H1 (cell line): ENCODE measurements at regions not wholly inside any gene's neighbourhood (a gene's known extent, or its start where the extent isn't known, plus 50 kb on each side); places are given as distances from the start of the nearest gene placed in this dataset.

Source experiments
- CTCF ChIA-PET: fragments of 300-600 bp; sonication (Branson Sonifier 250); formaldehyde crosslinking; loops from one replicate; lab custom pipeline; 2021; ENCODE audit not compliant: partially characterized antibody; lab: Charles Lee
- POLR2A ChIA-PET: fragments of 300-600 bp; sonication (Branson Sonifier 250); formaldehyde crosslinking; loops from one replicate; lab custom pipeline; 2021; ENCODE audit warnings: inconsistent platforms; ENCODE audit not compliant: partially characterized antibody; lab: Charles Lee
- DNase-seq, 2 experiments: peaks; one replicate each; pipeline versions ENCODE4 v3.0.0 to v3.0.0-alpha.2; 2010 to 2022; ENCODE audit warnings: low spot score in 2 of 2, low read depth in 1 of 2, mixed read lengths in 1 of 2
- FAIRE-seq: peaks from 2 replicates; lab custom pipeline; 2011; peaks lifted over from hg19 to GRCh38; lab: Jason Lieb, UNC
- H2AFZ ChIP-seq: 2 replicates; pipeline ENCODE4 v1.8.1; 2012; ENCODE audit warnings: low read length, inconsistent platforms
- H2AK5ac ChIP-seq: 2 replicates; pipeline ENCODE4 v1.6.1; 2013; ENCODE audit warnings: low read depth, low read length
- H2BK120ac ChIP-seq: replicated peaks from 2 replicates; pipeline ENCODE3; 2013; ENCODE audit warnings: low read depth, low read length, inconsistent platforms
- H2BK12ac ChIP-seq: 2 replicates; pipeline ENCODE4 v1.6.1; 2013; ENCODE audit warnings: low read depth, low read length
- H2BK15ac ChIP-seq: 2 replicates; pipeline ENCODE4 v1.6.1; 2013; ENCODE audit warnings: low read length
- H2BK20ac ChIP-seq: 2 replicates; pipeline ENCODE4 v1.6.1; 2013; ENCODE audit warnings: low read length
- H2BK5ac ChIP-seq: 2 replicates; pipeline ENCODE4 v1.6.1; 2013; ENCODE audit warnings: low read depth, low read length
- H3K14ac ChIP-seq: 2 replicates; pipeline ENCODE4 v1.6.1; 2013; ENCODE audit warnings: inconsistent platforms; ENCODE audit not compliant: insufficient read length
- H3K18ac ChIP-seq: 2 replicates; pipeline ENCODE4 v1.6.1; 2013; ENCODE audit warnings: low read length; ENCODE audit errors: extremely low read depth
- H3K23ac ChIP-seq: 2 replicates; pipeline ENCODE4 v1.6.1; 2013; ENCODE audit warnings: inconsistent platforms; ENCODE audit not compliant: insufficient read length
- H3K23me2 ChIP-seq: 2 replicates; pipeline ENCODE4 v1.6.1; 2013; ENCODE audit warnings: low read depth, low read length
- H3K27ac ChIP-seq: 2 replicates; pipeline ENCODE4 v1.6.1; 2011; ENCODE audit warnings: low read depth, low read length, inconsistent platforms
- H3K27me3 ChIP-seq, 4 experiments: replicated peaks in 1 of 4; 1 replicate in 1 of 4; 2 replicates in 3 of 4; pipeline versions ENCODE4 v1.6.1 to v1.8.1; 2011 to 2013; ENCODE audit warnings: low read length in 3 of 4, mild to moderate bottlenecking in 3 of 4, inconsistent platforms in 2 of 4, mixed read lengths in 2 of 4, moderate library complexity in 1 of 4; ENCODE audit not compliant: control insufficient read depth in 3 of 4, insufficient read depth in 3 of 4; ENCODE audit errors: extremely low read depth in 1 of 4
- H3K36me3 ChIP-seq, 4 experiments: 2 replicates each; pipeline versions ENCODE4 v1.6.1 to v1.8.1; 2011 to 2013; ENCODE audit warnings: mild to moderate bottlenecking in 4 of 4, low read length in 3 of 4, moderate library complexity in 2 of 4, control low read depth in 1 of 4, inconsistent platforms in 1 of 4; ENCODE audit not compliant: insufficient read depth in 4 of 4, control insufficient read depth in 2 of 4
- H3K4ac ChIP-seq: replicated peaks from 2 replicates; pipeline ENCODE3; 2013; ENCODE audit warnings: low read length, low read depth, mixed read lengths, inconsistent platforms; ENCODE audit not compliant: insufficient read length
- H3K4me1 ChIP-seq, 4 experiments: replicated peaks in 1 of 4; 1 replicate in 1 of 4; 2 replicates in 3 of 4; pipeline versions ENCODE4 v1.6.1 to v1.8.1; 2011 to 2013; ENCODE audit warnings: low read length in 3 of 4, inconsistent platforms in 2 of 4, mixed read lengths in 1 of 4; ENCODE audit not compliant: insufficient read depth in 4 of 4, control insufficient read depth in 3 of 4
- H3K4me2 ChIP-seq, 2 experiments: 2 replicates each; pipeline versions ENCODE4 v1.6.1 to v1.8.1; 2011 to 2013; ENCODE audit warnings: low read depth in 2 of 2, low read length in 2 of 2, control low read depth in 1 of 2, inconsistent platforms in 1 of 2, mild to moderate bottlenecking in 1 of 2; ENCODE audit not compliant: insufficient read depth in 1 of 2
- H3K4me3 ChIP-seq, 4 experiments: fragments of 200-600, 300-600 bp in 1 of 4; sonication (generic), shearing (Covaris generic), sonication (Bioruptor Twin) in 1 of 4; 2 replicates each; pipeline versions ENCODE4 v1.5.1 to v1.8.1; 2011 to 2016; ENCODE audit warnings: low read length in 4 of 4, low read depth in 3 of 4, control low read depth in 2 of 4, inconsistent platforms in 2 of 4, mild to moderate bottlenecking in 2 of 4, mixed read lengths in 1 of 4, moderate library complexity in 1 of 4; ENCODE audit not compliant: insufficient read depth in 2 of 4; ENCODE audit errors: extremely low read depth in 1 of 4
- H3K56ac ChIP-seq: replicated peaks from 2 replicates; pipeline ENCODE3; 2013; ENCODE audit warnings: low read depth, mild to moderate bottlenecking, mixed read lengths, low read length, inconsistent platforms; ENCODE audit not compliant: insufficient read length
- H3K79me1 ChIP-seq: 2 replicates; pipeline ENCODE4 v1.6.1; 2013; ENCODE audit warnings: low read depth, low read length, control low read depth
- H3K79me2 ChIP-seq, 2 experiments: 2 replicates each; pipeline versions ENCODE4 v1.6.1 to v1.8.1; 2012 to 2013; ENCODE audit warnings: low read length in 2 of 2, mild to moderate bottlenecking in 2 of 2, inconsistent platforms in 1 of 2; ENCODE audit not compliant: insufficient read depth in 2 of 2, control insufficient read depth in 1 of 2
- H3K9ac ChIP-seq, 4 experiments: replicated peaks in 1 of 4; 1 replicate in 1 of 4; 2 replicates in 3 of 4; pipeline versions ENCODE4 v1.6.1 to v1.8.1; 2011 to 2013; ENCODE audit warnings: low read depth in 3 of 4, low read length in 3 of 4, control low read depth in 2 of 4, mild to moderate bottlenecking in 2 of 4, moderate library complexity in 2 of 4, inconsistent platforms in 1 of 4; ENCODE audit errors: extremely low read depth in 1 of 4
- H3K9me3 ChIP-seq, 2 experiments: 2 replicates each; pipeline versions ENCODE4 v1.6.1 to v1.8.1; 2012 to 2013; ENCODE audit warnings: mild to moderate bottlenecking in 2 of 2, moderate library complexity in 2 of 2, control low read depth in 1 of 2, inconsistent platforms in 1 of 2, low read depth in 1 of 2, low read length in 1 of 2, mixed read lengths in 1 of 2; ENCODE audit not compliant: insufficient read depth in 2 of 2
- H4K20me1 ChIP-seq, 2 experiments: replicated peaks in 1 of 2; 2 replicates each; pipeline versions ENCODE3 to v1.8.1; 2011 to 2013; ENCODE audit warnings: inconsistent platforms in 2 of 2, low read length in 2 of 2, mild to moderate bottlenecking in 1 of 2; ENCODE audit not compliant: insufficient read depth in 2 of 2, control insufficient read depth in 1 of 2
- H4K5ac ChIP-seq: 2 replicates; pipeline ENCODE4 v1.6.1; 2013; ENCODE audit warnings: low read length, low read depth, mixed read lengths, inconsistent platforms; ENCODE audit not compliant: insufficient read length
- H4K8ac ChIP-seq: 2 replicates; pipeline ENCODE4 v1.8.0; 2013; ENCODE audit warnings: mild to moderate bottlenecking, moderate library complexity, low read length, inconsistent platforms; ENCODE audit not compliant: insufficient read depth; ENCODE audit errors: extremely low read depth
- H4K91ac ChIP-seq: replicated peaks from 2 replicates; pipeline ENCODE3; 2013; ENCODE audit warnings: low read length, mixed read lengths, inconsistent platforms; ENCODE audit not compliant: insufficient read length
- CEBPB ChIP-seq: IDR thresholded peaks from 2 replicates; pipeline ENCODE4 v1.6.1; 2012; ENCODE audit warnings: low read depth, low read length
- SIX5 ChIP-seq: IDR thresholded peaks from 2 replicates; pipeline ENCODE4 v1.6.1; 2011; ENCODE audit warnings: mild to moderate bottlenecking, low read depth, low read length
- SP2 ChIP-seq: IDR thresholded peaks from 2 replicates; pipeline ENCODE4 v1.6.1; 2012; ENCODE audit warnings: mild to moderate bottlenecking, low read length, inconsistent platforms
- WGBS, 2 experiments: shearing (Covaris generic) in 1 of 2; methylation state at CpG; one replicate each; pipeline versions ENCODE4 v1.1.6 to v1.1.7; 2013 to 2015; ENCODE audit warnings: low lambda C conversion rate in 2 of 2, mixed read lengths in 2 of 2, inconsistent platforms in 1 of 2, low coverage in 1 of 2, missing lambda C conversion rate in 1 of 2; ENCODE audit not compliant: insufficient replicate concordance in 2 of 2, insufficient coverage in 1 of 2, insufficient read length in 1 of 2; ENCODE audit errors: extremely low coverage in 1 of 2, missing lambda C conversion rate in 1 of 2; 5-methylcytosine and 5-hydroxymethylcytosine counted together

GRCh38 chr2:7471185-7471584 lies 554.0 kb downstream of the RNF144A start:
- Histone ChIP-seq H3K27me3 (no peaks in the 10 kb centered on the region), H2BK20ac (no peak overlapping the region), H2AK5ac (no peak overlapping the region), H4K91ac (no peak overlapping the region), H3K9me3 (no peaks in the 10 kb centered on the region), H2BK5ac (no peak overlapping the region), H2BK15ac (no peak overlapping the region), H2BK120ac (no peak overlapping the region), H3K14ac (no peak overlapping the region), H3K4me3 (no peak overlapping the region), H3K23me2 (no peaks in the 10 kb centered on the region), H3K56ac (no peak overlapping the region), H2BK12ac (no peak overlapping the region), H3K23ac (no peak overlapping the region), H4K20me1 (no peaks in the 10 kb centered on the region), H3K79me2 (no peaks in the 10 kb centered on the region), H4K5ac (no peak overlapping the region), H3K4ac (no peak overlapping the region), H3K27ac (no peak overlapping the region), H3K79me1 (no peaks in the 10 kb centered on the region), H2AFZ (no peak overlapping the region), H3K4me1 (peaks cover 0 to 2% (median 0%) of the 10 kb centered on the region in 4 experiments; a peak in 1 of 7 replicates), H3K4me2 (no peak overlapping the region), H3K36me3 (no peaks in the 10 kb centered on the region), H3K9ac (no peak overlapping the region), H3K18ac (no peak overlapping the region), H4K8ac (no peak overlapping the region)
- ChIA-PET CTCF (no interaction called here), POLR2A (no interaction called here)
- FAIRE-seq: no peak
- WGBS, 2 experiments: 97% methylated on average over 2 of the region's 2 CpGs; no CpG with 5 or more reads in 1 of the 2 experiments
- DNase-seq: no peak
- TF ChIP-seq CEBPB (peak; percentile 24; the same call in 1 of the 2 replicates), SP2 (no peak), SIX5 (no peak)
